Mammary epithelial cell (primary cell): ENCODE measurements at regions not wholly inside any gene's neighbourhood (a gene's known extent, or its start where the extent isn't known, plus 50 kb on each side); places are given as distances from the start of the nearest gene placed in this dataset.

Experiments used
- CTCF ChIP-seq, 2 donors: IDR thresholded peaks in 1 of 2; conservative IDR thresholded peaks in 1 of 2; 2 replicates each; pipeline ENCODE4 v1.5.1; 2011 to 2012; ENCODE audit warnings: inconsistent platforms in 2 of 2, low read length in 2 of 2, mild to moderate bottlenecking in 2 of 2, control low read depth in 1 of 2, low read depth in 1 of 2; ENCODE audit not compliant: insufficient read depth in 1 of 2; ENCODE audit errors: extremely low read depth in 1 of 2
- EZH2 ChIP-seq: IDR thresholded peaks from 2 replicates; pipeline ENCODE4 v1.6.1; 2012; ENCODE audit warnings: low read length, inconsistent platforms, borderline replicate concordance

- TF ChIP-seq CTCF (conservative IDR thresholded peaks at IDR 0.05 in 1 of 2, IDR thresholded peaks at IDR 0.05 in 1 of 2; ENCODE audit: extremely low read depth in 1 of 2, insufficient read depth in 1 of 2, low read depth in 1 of 2, low read length in 2 of 2) (no peak), EZH2 (no peak)
Observed at GRCh38 chr1:80825067-80825466, 975.7 kb upstream of the ADGRL2 start.
